Neuronal stem cell (in vitro differentiated cells): ENCODE measurements at regions not wholly inside any gene's neighbourhood (a gene's known extent, or its start where the extent isn't known, plus 50 kb on each side); places are given as distances from the start of the nearest gene placed in this dataset.
A peak's percentile ranks its signal among the peaks of the same experiment; 100 is the strongest.

Source experiments
- DNase-seq: peaks from one replicate; pipeline ENCODE4 v3.0.0-alpha.2; 2013; ENCODE audit warnings: low spot score
- H2AFZ ChIP-seq: one replicate; pipeline ENCODE4 v1.6.1; 2013; ENCODE audit warnings: mild to moderate bottlenecking, low read length, inconsistent platforms
- H2AK5ac ChIP-seq: 2 replicates; pipeline ENCODE4 v1.6.1; 2013; ENCODE audit warnings: low read depth, mild to moderate bottlenecking, inconsistent platforms, low read length, moderate library complexity, mixed read lengths
- H2BK120ac ChIP-seq: 2 replicates; pipeline ENCODE4 v1.6.1; 2013; ENCODE audit warnings: low read depth, mild to moderate bottlenecking, inconsistent platforms, low read length, moderate library complexity, mixed read lengths
- H2BK12ac ChIP-seq: one replicate; pipeline ENCODE4 v1.6.1; 2013; ENCODE audit warnings: low read length, inconsistent platforms
- H2BK15ac ChIP-seq: 2 replicates; pipeline ENCODE4 v1.6.1; 2013; ENCODE audit warnings: mild to moderate bottlenecking, low read length, inconsistent platforms, mixed read lengths
- H2BK5ac ChIP-seq: one replicate; pipeline ENCODE4 v1.6.1; 2013; ENCODE audit warnings: inconsistent platforms, mild to moderate bottlenecking, low read length, moderate library complexity
- H3K14ac ChIP-seq: one replicate; pipeline ENCODE4 v1.6.1; 2013; ENCODE audit warnings: low read length, inconsistent platforms
- H3K18ac ChIP-seq: 2 replicates; pipeline ENCODE4 v1.6.1; 2013; ENCODE audit warnings: low read length, inconsistent platforms
- H3K23ac ChIP-seq: 2 replicates; pipeline ENCODE4 v1.6.1; 2013; ENCODE audit warnings: low read depth, mild to moderate bottlenecking, mixed read lengths, low read length, inconsistent platforms; ENCODE audit not compliant: poor library complexity
- H3K27ac ChIP-seq: replicated peaks from 3 replicates; pipeline ENCODE4 v1.5.1; 2013; ENCODE audit warnings: low read length, inconsistent platforms
- H3K27me3 ChIP-seq, 3 experiments: 2 replicates each; pipeline ENCODE4 v1.6.1; 2013; ENCODE audit warnings: low read length in 3 of 3, mild to moderate bottlenecking in 2 of 3, inconsistent platforms in 1 of 3, low read depth in 1 of 3, mixed read lengths in 1 of 3, moderate library complexity in 1 of 3; ENCODE audit not compliant: control insufficient read depth in 3 of 3, insufficient read depth in 3 of 3
- H3K36me3 ChIP-seq, 2 donors: replicated peaks in 1 of 2; 2 replicates each; pipeline ENCODE4 v1.6.1; 2013; ENCODE audit warnings: low read length in 2 of 2; ENCODE audit not compliant: control insufficient read depth in 2 of 2, insufficient read depth in 2 of 2
- H3K4ac ChIP-seq: 2 replicates; pipeline ENCODE4 v1.6.1; 2013; ENCODE audit warnings: inconsistent platforms, mild to moderate bottlenecking, low read length, moderate library complexity
- H3K4me1 ChIP-seq, 2 donors: 1 replicate in 1 of 2; 2 replicates in 1 of 2; pipeline ENCODE4 v1.6.1; 2013; ENCODE audit warnings: low read length in 2 of 2, low read depth in 1 of 2; ENCODE audit not compliant: control insufficient read depth in 2 of 2, insufficient read depth in 1 of 2
- H3K4me2 ChIP-seq: one replicate; pipeline ENCODE4 v1.6.1; 2013; ENCODE audit warnings: mild to moderate bottlenecking, low read length, inconsistent platforms; ENCODE audit not compliant: insufficient read depth, poor library complexity, severe bottlenecking
- H3K4me3 ChIP-seq, 2 donors: 2 replicates each; pipeline ENCODE4 v1.5.1; 2013; ENCODE audit warnings: low read length in 2 of 2, mild to moderate bottlenecking in 2 of 2, inconsistent platforms in 1 of 2, moderate library complexity in 1 of 2
- H3K79me1 ChIP-seq: one replicate; pipeline ENCODE4 v1.6.1; 2013; ENCODE audit warnings: low read depth, mild to moderate bottlenecking, inconsistent platforms, low read length, moderate library complexity
- H3K9ac ChIP-seq: one replicate; pipeline ENCODE4 v1.6.1; 2013; ENCODE audit warnings: mild to moderate bottlenecking, low read depth, low read length, inconsistent platforms; ENCODE audit not compliant: poor library complexity
- H3K9me3 ChIP-seq, 2 donors: replicated peaks in 1 of 2; 2 replicates each; pipeline versions ENCODE3 to v1.6.1; 2013; ENCODE audit warnings: low read length in 2 of 2, mild to moderate bottlenecking in 2 of 2, inconsistent platforms in 1 of 2, low read depth in 1 of 2, mixed read lengths in 1 of 2, moderate library complexity in 1 of 2; ENCODE audit not compliant: control insufficient read depth in 2 of 2, insufficient read depth in 1 of 2
- H4K8ac ChIP-seq: one replicate; pipeline ENCODE4 v1.6.1; 2013; ENCODE audit warnings: low read depth, mild to moderate bottlenecking, inconsistent platforms, low read length, moderate library complexity
- H4K91ac ChIP-seq: one replicate; pipeline ENCODE4 v1.6.1; 2013; ENCODE audit warnings: low read length, low read depth, mild to moderate bottlenecking, inconsistent platforms; ENCODE audit not compliant: poor library complexity
- WGBS, 2 donors: extraction: QIAGEN DNeasy Blood & Tissue Kit; methylation state at CpG; one replicate each; pipeline ENCODE4 v1.1.7; 2013; ENCODE audit warnings: missing lambda C conversion rate in 2 of 2, mixed read lengths in 1 of 2; ENCODE audit not compliant: insufficient read length in 2 of 2, insufficient replicate concordance in 1 of 2; ENCODE audit errors: extremely low coverage in 2 of 2; 5-methylcytosine and 5-hydroxymethylcytosine counted together

- Histone ChIP-seq H2BK12ac (no peak overlapping the region), H3K4me1 (no peaks in the 10 kb centered on the region), H3K36me3 (no peaks in the 10 kb centered on the region), H3K27ac (no peak overlapping the region), H3K4me2 (no peak overlapping the region), H3K9ac (no peak overlapping the region), H3K79me1 (no peaks in the 10 kb centered on the region), H3K4me3 (no peak overlapping the region), H3K27me3 (no peaks in the 10 kb centered on the region), H2AK5ac (no peak overlapping the region), H3K14ac (no peak overlapping the region), H3K18ac (no peak overlapping the region), H3K9me3 (no peaks in the 10 kb centered on the region), H2BK15ac (no peak overlapping the region), H4K91ac (no peak overlapping the region), H4K8ac (no peak overlapping the region), H3K23ac (no peak overlapping the region), H2BK120ac (no peak overlapping the region), H2AFZ (peak overlapping the region; percentile 22), H2BK5ac (no peak overlapping the region), H3K4ac (no peak overlapping the region)
- no CpG with 5 or more reads among the region's 2 CpGs for WGBS, 2 donors
- DNase-seq = no peak
These were observed 286.0 kb downstream of the ADGB start for GRCh38 chr6:146884728-146885127.

- no peak overlapping the region for H3K27ac ChIP-seq
These were observed 287.1 kb downstream of the ADGB start for GRCh38 chr6:146885708-146886457.

GRCh38 chr6:146886587-146887446 is 288.0 kb downstream of the ADGB start:
- H4K8ac ChIP-seq = no peak overlapping the region
- H3K27me3 ChIP-seq = no peaks in the 10 kb centered on the region
- no peak overlapping the region for H3K27ac ChIP-seq
- no peak overlapping the region for H3K18ac ChIP-seq
- H2BK15ac ChIP-seq = no peak overlapping the region
- no peak overlapping the region for H2BK5ac ChIP-seq
- H2AFZ ChIP-seq = no peak overlapping the region
- H3K14ac ChIP-seq = no peak overlapping the region
- no peak overlapping the region for H2BK12ac ChIP-seq
- no peak overlapping the region for H3K4ac ChIP-seq
- H3K9ac ChIP-seq = no peak overlapping the region
- H4K91ac ChIP-seq = no peak overlapping the region
- H3K4me1 ChIP-seq = no peaks in the 10 kb centered on the region
- H2AK5ac ChIP-seq = no peak overlapping the region
- H3K79me1 ChIP-seq = no peaks in the 10 kb centered on the region
- H3K9me3 ChIP-seq = no peaks in the 10 kb centered on the region
- H3K4me3 ChIP-seq = no peak overlapping the region
- H3K4me2 ChIP-seq = no peak overlapping the region
- DNase-seq = no peak
- no peaks in the 10 kb centered on the region for H3K36me3 ChIP-seq
- H3K23ac ChIP-seq = no peak overlapping the region
- H2BK120ac ChIP-seq = no peak overlapping the region
- WGBS, 2 donors = no CpG with 5 or more reads among the region's 5 CpGs

More at GRCh38 chr6:146885708-146886457, 287.1 kb downstream of the ADGB start:
- Histone ChIP-seq H3K14ac (no peak overlapping the region), H2AFZ (no peak overlapping the region), H4K8ac (no peak overlapping the region), H3K4me2 (no peak overlapping the region), H3K23ac (no peak overlapping the region), H3K4ac (no peak overlapping the region), H2AK5ac (no peak overlapping the region), H2BK15ac (no peak overlapping the region), H3K4me3 (no peak overlapping the region), H3K79me1 (no peaks in the 10 kb centered on the region), H3K18ac (no peak overlapping the region), H3K9ac (no peak overlapping the region), H3K4me1 (no peaks in the 10 kb centered on the region), H3K36me3 (no peaks in the 10 kb centered on the region), H2BK120ac (no peak overlapping the region), H2BK5ac (no peak overlapping the region), H4K91ac (no peak overlapping the region), H3K27me3 (no peaks in the 10 kb centered on the region), H3K9me3 (no peaks in the 10 kb centered on the region), H2BK12ac (no peak overlapping the region)
- DNase-seq = no peak
- WGBS, 2 donors = no CpG with 5 or more reads among the region's 4 CpGs

GRCh38 chr6:146887447-146888077 is 288.8 kb downstream of the ADGB start:
- H3K4me3 ChIP-seq = no peak overlapping the region
- no peak overlapping the region for H2AFZ ChIP-seq
- H3K36me3 ChIP-seq = no peaks in the 10 kb centered on the region
- no peak overlapping the region for H3K4ac ChIP-seq
- H3K18ac ChIP-seq = no peak overlapping the region
- H4K91ac ChIP-seq = no peak overlapping the region
- H2AK5ac ChIP-seq = no peak overlapping the region
- H3K27ac ChIP-seq = no peak overlapping the region
- no CpG with 5 or more reads among the region's 7 CpGs for WGBS, 2 donors
- no peak overlapping the region for H3K14ac ChIP-seq
- no peak overlapping the region for H4K8ac ChIP-seq
- no peak overlapping the region for H2BK120ac ChIP-seq
- no peaks in the 10 kb centered on the region for H3K9me3 ChIP-seq
- no peaks in the 10 kb centered on the region for H3K27me3 ChIP-seq
- no peak overlapping the region for H3K9ac ChIP-seq
- no peak for DNase-seq
- no peak overlapping the region for H2BK15ac ChIP-seq
- H3K23ac ChIP-seq = no peak overlapping the region
- no peaks in the 10 kb centered on the region for H3K4me1 ChIP-seq
- H2BK12ac ChIP-seq = no peak overlapping the region
- H2BK5ac ChIP-seq = no peak overlapping the region
- no peak overlapping the region for H3K4me2 ChIP-seq
- H3K79me1 ChIP-seq = no peaks in the 10 kb centered on the region
